NCI-H446 (cell line): ENCODE measurements at regions not wholly inside any gene's neighbourhood (a gene's known extent, or its start where the extent isn't known, plus 50 kb on each side); places are given as distances from the start of the nearest gene placed in this dataset.
"Not testable (repeated sequence)": the region's sequence is repeated elsewhere in the genome, so short reads cannot be mapped to it uniquely, and the experiment has no call there.

Experiments
- DNase-seq, 2 experiments: peaks; one replicate each; lab custom pipeline; 2025; lab: John Stamatoyannopoulos, UW

DNA sequence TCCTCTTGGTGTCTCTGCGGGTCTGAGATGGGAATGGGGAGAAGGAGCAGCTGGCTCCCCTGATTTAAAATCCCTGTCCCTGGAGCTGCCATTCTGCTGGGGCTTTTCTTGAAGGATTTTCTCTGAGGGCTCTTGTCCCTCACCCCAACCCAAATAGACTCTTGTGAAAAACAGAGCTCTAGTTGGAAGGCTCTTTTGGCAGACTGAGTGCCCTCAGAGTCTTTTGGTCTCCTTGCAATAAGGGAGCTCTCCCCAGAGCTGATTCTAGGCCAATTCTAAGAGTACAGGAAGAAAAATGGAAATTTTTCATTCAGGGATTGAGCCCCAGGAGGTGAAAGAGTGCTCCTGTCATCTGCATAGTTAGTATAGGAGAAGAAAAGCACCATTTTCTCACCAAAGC, 238.3 kb downstream of the COG6 start:
- no peak for DNase-seq

DNA sequence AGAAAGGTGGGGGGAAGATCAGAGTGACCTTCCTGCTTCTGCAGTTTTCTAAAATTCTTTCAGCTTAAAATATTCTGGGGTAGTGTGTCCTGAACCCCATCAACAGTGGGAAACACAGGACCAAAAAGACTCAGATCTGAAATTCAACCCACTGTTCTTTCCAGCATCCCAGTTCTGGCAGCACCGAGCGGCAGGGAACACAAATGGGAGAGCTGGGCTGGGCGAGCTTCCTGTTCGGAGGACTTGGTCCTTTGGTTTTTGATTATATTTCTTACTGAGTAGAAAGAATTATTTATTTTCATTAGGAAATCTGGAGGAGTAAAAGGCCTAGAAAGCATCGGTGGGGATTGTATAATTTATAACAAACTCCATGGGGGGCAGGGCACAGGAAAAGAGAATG, 239.1 kb downstream of the COG6 start:
- no peak for DNase-seq

DNA sequence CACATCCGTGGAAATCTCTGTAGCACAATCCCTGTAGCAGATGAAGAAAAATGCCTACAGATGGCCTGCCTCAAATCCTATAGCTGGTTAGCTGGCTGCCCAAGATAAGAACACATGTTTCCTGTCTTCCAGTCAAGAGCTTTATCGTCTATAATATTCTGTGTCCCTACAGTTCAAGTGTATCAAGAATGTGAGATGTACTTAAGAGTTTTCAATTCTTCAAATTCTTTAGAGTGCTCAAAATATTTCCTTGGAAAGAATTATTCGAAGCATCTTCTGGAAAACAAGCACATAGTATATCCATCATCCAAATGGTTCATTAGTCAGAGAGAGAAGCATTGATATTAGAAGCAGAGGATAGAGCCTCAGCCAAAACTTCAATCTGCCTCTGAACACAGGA, 239.8 kb downstream of the COG6 start:
- DNase-seq: peak in 1 of 2 experiments; percentile 62

DNA sequence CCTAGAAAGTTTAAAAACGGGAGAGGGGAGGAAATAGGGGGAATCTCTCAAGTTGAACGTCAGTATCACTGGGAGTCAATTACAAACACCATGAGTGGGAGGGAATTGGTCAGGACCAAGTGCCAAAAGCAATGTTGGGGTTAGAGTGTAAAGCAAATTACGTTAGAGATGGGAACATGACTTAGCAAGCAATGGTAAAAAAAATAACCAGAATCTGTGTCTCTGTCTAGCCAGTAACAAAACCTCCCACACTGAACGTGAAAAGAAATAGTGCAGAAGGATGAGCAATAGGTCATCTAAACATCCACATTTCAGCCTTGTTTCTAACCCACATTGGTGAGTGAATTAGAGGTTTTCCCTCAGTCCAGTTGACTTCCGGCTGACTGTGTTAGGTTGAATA, 242.2 kb downstream of the COG6 start:
- no peak for DNase-seq

DNA sequence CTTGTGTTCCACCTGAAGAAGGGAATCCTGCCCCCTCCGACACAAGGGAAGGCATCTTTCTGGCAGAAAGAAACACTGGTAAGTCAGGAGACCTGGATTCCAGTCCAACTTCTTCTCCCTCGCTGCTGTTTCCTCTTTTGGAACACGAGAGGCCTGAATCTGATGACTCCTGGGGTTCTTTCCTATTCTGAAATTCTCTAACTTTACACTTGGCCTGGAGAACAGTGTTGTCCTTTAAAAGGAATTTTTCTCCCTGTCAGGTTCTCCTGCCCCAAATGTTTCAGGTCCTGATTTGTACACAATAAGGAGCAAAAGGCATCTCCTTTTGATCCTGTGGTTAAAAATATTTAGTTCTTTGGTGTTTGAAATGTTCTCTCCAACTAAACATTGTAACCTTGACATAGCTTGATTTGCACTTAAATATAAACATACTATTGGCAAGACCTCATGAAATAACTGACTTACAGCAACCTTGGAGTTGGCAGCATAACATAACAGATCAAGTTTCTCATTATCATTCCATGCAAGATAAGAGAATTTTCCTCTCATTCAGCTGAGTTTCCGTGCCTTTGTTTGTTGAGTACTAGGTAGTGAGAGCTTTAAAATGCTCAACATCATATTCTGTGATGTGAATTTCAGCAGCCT, 244.8 kb downstream of the COG6 start:
- DNase-seq: no peak

DNA sequence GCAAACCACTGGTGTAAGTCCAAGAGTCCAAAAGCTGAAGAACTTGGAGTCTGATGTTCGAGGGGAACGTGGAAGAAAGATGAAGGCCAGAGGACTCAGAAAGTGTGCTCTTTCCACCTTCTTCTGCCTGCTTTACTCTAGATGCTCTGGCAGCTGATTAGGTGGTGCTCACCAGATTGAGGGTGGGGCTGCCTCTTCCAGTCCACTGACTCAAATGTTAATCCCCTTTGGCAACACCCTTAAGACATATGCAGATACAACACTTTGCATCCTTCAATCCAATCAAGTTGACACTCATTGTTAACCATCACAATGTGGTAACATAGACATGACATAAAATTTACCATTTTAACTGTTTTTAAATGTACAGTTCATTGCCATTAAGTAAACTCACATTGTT, 249.5 kb downstream of the COG6 start:
- no peak for DNase-seq

DNA sequence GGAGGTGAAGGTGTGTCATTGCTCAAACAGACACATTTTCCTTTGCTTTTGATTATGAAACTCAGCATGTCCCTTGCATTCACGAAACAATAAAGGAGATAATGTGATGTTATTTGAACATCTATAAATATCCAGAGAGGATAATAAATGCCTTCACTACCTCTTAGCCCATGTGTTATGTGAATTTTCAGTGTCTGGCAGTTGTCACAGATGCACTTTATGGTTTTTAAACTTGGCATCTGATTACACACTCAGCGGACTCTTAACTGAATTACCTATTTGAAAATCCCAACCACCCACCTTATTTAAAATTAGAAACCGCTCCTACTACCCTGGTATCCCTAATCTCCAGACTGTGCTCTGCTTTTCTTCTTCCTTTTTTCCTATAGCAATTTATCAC, 254.2 kb downstream of the COG6 start:
- no peak for DNase-seq

DNA sequence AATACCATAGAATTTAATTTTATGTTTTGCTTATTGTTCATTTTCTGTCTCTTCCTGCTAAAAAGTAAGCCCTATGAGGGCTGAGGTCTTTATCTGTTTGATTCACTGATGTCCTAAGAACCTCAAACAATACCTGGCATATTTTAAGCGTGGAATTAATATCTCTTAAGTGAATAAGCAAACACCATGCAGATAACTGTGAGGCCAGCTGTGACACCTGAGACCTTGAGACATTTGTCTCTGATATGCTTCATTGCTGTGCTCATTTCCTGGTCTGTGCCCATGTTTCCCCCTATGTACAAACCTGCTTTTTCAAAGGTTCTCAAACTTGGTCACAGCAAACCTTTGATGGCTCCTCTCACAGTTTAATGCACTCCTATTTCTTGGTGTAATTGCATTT, 254.6 kb downstream of the COG6 start:
- no peak for DNase-seq

DNA sequence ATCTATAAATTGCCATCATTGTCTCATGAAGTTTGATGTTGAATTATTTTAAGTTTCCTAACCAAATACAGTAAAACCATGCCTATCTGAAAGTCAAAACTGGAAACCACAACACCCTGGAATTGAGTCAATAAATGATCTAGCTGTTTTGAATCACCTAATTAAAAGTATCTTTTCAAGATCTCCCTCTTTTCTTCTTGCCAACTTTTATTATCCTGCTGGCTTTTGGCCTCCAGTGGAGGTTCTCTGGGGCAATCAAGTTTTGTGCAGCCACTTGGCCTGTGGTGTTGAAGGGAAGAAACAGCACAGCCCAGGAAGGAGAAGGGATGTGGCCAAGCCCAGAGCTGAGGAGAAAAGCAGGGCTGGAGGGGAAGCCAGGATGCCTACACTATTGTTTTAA, 255.4 kb downstream of the COG6 start:
- peak in 1 of 2 experiments; percentile 27 for DNase-seq

DNA sequence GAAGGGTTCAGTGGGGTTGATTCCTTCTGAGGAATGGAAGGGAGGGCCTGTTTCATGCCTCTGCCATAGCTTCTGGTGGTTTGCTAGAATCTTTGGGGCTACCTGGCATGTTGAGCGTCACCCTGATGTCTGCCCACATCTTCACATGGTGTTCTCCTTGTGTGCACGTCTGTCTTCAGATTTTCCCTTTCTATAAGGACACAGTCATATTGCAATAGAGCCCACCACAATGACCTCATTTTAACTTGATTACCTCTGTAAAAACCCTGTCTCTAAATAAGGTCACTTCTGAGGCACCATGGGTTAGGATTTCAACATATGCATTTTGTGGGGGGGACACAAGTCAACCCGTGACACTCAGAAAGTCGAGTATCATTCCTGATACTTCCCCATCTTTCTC, 257.9 kb downstream of the COG6 start:
- DNase-seq: no peak

DNA sequence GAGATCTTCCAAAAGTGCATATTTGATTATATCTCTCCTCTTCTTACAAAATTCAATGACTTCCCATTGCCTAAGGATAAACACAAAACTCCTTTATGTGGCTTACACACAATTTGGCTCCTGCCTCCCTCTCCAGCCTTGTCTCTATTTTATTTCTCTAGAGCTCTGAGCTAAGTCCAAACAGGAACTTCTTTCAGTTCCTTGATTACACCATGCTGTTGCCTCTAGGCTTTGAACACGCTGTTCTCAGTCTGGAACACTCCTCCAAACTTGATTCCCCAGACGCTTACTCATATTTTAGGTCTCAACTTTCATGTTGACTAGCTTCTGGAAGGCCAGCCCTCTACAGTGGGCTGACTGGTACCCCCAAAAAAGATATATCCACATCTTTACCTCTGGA, 258.5 kb downstream of the COG6 start:
- no peak for DNase-seq

DNA sequence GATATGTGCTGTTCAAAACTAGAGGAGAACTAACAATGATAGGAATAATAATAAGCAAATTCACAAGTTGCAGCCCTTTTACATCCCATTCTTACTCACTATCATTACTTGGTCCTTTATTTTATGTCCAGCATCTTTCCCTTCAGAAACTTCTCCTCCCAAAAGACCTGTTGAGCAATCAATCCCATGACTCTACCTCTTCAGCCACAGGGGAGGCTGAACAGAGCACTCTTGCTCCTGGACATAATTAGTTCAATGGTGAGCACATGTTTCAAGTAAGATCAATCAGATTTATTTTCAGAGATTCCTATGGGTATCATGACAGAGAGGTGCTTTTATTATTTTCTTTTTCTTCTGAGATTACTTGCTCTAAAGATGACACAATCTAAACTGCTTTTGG, 260.0 kb downstream of the COG6 start:
- DNase-seq: no peak

DNA sequence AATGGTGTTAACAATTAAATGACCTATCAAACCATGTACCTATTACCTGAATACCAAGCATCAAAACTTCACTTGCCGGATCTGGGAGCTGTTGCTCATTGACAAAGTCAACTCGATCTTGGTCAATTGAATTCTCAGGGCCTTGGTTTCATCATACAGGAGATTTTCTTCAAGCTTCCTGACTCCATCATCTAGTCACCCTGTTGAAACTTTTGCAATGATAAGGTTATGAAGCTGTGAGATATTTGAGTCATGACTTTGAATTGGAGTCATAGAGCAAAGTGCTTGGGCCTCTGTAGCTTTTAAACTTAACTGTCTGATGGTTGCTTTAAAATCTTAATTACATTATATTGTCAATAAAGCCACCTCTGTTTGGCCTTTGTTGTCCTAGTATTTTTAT, 260.9 kb downstream of the COG6 start:
- DNase-seq: no peak

DNA sequence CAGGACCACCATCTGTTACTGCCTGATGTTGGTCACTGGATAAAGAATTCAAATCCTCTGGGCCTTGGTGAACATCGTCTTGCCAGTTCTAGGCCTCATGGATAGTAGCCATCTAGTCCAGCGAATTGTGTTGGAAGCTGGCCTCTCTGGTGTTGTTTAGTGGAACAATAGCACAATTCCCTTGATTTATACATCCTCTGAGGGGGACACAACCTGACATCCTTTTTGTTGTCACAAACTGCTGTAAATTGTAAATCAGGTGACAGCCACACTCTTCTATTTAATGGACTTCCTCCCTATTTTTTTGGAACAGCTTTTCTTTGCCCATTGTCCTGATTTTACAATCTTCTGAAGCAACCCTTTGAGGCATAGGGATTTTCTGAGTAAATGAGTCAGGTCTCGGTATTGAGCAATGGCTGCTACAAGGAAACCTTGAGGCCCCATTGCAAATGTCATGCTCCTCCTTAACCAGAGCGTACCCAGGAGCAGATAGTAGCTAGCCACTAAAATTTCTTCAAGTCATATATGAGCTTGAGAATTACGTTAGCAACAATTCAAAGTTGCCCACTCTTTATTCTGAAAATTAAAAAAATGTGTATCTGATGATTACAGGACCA, 263.3 kb downstream of the COG6 start:
- no peak for DNase-seq

DNA sequence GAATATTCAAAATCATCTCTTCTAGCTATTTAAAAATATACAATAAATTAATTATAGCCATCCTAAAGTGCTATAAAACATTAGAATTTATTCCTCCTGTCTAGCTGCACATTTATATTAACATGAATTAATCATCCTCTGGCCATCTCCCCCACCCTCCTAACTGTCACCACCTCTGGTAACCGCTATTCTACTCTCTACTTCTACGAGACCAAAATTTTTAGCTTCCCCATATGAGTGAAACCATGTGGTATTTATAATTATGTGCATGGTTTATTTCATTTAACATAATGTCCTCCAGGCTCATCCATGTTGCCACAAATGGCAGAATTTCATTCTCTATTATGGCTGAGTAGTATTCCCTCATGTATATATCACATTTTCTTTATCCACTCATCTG, 265.2 kb downstream of the COG6 start:
- no peak for DNase-seq

DNA sequence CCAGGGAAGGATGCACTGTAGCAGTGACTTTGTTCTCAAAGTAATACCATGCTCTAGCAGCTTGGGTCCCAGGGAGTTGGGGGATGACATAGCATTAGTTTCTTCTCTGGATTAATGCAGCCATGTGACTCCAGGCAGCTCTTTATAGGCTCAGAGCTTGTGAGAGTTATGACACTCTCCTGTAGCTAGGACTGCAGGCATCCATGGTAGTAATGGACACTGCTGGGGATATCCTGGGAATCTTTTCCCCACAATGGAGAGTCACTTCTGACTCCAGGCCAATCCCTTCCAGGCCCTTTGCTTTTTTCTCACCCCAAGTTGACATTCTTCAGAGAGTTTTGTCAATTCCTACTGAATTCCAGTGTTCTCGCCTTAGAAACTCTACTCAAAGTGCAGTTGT, 270.9 kb downstream of the COG6 start:
- DNase-seq: no peak

DNA sequence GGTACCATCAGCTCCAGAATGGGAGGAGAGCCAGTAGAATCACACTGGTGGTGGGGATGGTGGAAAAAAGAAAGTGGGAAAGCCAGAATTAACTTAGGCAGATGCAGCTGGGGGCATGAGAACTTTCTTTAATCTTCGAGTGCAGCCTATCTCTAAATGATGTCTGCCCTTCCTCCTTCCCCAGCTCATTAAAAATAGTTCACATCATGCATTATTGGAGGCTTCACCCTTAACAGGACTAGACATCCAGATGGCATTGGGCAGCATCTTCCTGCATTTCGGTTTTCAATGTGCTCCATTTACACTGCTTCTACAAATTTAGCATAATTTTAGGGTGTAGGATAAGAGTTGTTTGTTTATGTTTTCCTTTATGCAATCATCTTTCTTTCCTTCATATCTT, 272.8 kb downstream of the COG6 start:
- DNase-seq: no peak

DNA sequence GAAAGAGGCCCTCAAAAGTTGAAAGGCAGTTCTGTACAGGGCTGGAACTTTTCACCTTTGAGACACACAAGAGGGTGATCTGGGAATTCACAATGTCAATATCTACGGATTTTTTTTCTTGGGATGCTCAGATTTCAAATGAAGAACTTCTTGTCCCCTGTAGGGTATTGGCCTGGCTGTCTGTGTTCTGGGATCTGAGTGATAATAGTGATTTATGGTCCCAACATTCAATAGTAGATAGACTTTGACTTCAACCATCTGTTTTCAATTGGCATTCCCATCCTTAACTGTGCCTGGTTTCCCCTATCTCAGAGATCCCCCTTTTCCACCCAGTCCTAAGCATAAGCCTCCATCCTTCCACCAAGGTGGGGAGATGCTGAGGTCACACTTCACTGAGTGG, 274.1 kb downstream of the COG6 start:
- no peak for DNase-seq

DNA sequence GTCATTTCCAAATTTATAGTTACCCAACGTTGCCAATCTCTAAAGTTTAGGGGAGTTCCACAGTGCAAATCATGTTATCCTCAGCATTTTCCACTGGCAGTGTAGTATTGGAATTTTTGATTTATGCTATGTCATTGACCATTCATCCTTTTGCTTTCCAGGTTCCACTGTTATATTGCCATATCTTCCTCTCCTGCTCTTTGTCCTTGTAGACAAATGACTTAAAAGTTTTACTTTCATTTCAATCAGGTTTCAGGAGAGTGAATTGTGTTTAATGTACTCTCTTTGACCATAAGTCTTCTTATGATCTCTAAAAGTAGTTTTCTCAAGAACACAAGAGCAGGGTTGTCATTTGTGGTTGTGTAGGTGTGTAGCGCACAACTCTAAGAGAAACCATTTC, 274.6 kb downstream of the COG6 start:
- no peak for DNase-seq

DNA sequence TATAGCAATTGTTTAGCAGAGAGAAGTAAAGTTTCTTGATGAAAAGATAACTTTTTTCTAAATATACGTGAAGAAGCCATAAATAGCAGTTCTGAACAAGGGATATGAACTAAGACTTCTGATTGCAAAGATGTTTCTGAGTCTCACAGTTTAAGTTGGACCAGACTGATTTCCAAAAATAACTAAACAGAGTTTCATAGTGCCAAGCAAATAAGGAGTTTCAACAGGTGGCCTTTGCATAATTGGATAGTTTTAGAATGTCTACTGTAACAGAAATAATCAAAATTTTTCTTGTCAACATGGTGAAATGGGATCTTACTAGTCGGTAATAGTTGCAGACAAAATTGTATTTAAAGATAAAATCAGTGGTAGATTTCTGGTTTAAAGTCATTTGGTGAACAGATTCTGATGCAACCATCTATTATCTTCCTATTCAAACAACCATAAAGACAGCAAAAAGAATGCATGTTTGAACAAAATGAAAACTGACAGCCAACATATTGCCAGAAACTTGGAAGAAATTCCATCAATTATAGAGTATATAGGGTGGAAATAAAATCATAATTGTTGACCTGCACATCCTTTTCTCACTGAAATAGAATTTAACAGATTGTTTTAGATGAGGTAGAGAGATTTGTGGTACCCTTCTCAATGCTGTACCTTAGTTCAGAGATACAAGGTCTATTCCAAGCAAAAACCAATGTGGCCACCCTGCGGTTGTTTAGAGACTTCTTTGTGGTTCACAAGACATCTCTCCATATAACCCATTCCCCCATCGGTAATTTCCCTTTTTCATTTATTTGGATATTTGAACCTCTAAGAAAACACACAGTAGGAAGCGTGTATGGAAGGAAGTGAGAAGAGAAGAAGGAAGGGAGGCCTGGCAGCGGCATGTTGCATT, 275.3 kb downstream of the COG6 start:
- DNase-seq: peak in 1 of 2 experiments; percentile 32

DNA sequence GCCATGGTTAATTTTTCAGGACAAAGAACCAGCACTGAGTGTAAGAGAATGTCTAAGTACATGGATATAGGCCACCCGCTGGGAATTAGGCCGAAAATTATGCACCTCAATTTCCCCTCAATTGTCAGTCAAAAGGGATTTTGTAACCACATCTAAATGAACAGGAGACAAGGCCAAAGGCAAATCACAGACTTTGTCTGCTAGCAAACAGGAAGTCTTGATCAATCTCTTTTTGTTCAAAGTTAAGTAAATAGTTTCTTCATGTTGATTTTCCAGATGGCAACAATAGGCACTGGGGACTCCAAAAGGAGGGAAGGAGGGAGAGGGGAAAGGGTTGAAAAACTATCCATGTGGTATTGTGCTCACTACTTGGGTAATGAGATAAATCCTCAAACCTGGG, 276.0 kb downstream of the COG6 start:
- no peak for DNase-seq

DNA sequence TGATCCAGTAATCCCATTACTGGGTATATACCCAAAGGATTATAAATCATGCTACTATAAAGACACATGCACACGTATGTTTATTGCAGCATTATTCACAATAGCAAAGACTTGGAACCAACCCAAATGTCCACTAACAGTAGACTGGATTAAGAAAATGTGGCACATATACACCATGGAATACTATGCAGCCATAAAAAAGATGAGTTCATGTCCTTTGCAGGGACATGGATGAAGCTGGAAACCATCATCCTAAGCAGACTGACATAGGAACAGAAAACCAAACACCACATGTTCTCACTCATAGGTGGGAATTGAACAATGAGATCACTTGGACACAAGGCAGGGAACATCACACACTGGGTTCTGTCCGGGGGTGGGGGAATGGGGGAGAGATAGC, 277.1 kb downstream of the COG6 start:
- DNase-seq: not testable (repeated sequence)

DNA sequence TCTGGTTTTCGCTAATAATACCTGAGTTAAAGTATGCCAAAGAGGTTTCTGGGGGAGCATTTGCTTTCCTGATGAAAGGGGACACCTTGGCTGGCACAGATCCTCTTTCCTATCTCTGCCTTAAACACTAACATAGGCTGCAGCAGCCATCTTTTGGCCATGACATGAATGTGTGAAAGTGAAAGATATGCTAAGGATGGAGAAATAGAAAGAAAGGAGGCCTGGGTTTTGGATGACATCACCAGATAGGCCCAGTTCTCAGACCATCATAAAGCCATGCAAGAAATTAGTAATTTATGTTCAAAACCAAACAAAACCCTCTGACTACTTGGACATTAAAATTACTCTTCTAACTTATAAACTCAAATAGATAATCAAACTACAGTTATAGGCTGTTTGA, 279.7 kb downstream of the COG6 start:
- DNase-seq: no peak
